ENCODE measurements at regions not wholly inside any gene's neighbourhood (a gene's known extent, or its start where the extent isn't known, plus 50 kb on each side); places are given as distances from the start of the nearest gene placed in this dataset.

DNA sequence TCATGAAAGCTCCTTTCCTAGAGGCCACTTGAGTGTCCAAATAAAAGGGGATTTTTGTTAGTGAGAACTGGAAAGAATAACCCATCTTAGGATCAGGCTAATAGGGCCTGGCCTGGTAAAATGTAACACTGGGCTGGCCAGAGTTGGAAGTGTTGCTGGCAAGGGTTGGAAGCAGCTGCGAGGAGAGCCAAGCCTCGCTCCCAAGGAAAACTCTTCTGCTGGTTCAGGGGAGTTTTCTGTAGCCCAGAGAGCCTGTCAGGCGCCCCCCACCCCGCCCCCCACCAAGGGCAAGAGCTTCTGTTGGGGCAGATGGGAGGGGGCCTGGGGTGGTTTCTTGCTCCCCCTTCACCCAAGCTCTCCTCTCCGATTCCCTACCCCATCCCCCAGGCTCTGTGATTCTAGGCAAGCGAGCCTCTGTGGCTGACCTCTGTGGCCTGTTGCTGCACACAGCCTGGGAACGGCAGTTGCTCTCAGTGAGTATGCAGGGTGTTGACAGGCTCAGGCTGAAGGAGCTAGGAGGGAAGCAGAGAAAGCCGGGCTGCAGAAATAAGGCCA is 547.8 kb downstream of the CCDC171 start:
- no peak overlapping the region for H3K27ac ChIP-seq
- H3K36me3 ChIP-seq (ENCODE audit: insufficient read depth) = no peaks in the 10 kb centered on the region
- H3K9ac ChIP-seq = no peak overlapping the region
- H3K27me3 ChIP-seq (ENCODE audit: insufficient read depth, low read depth) = no peaks in the 10 kb centered on the region
- no peak for TF ChIP-seq CTCF (conservative IDR thresholded peaks at IDR 0.05; ENCODE audit: low read depth, low read length)
- no peaks in the 10 kb centered on the region for H3K79me2 ChIP-seq (ENCODE audit: insufficient read depth, low read depth)
- H3K4me3 ChIP-seq (IDR thresholded peaks at IDR 0.05; ENCODE audit: insufficient read depth, low read depth, low read length) = no peak overlapping the region
- no peak overlapping the region for H3K4me2 ChIP-seq
- H2AFZ ChIP-seq (ENCODE audit: low read depth) = no peak overlapping the region
- H4K20me1 ChIP-seq (ENCODE audit: insufficient read depth) = no peaks in the 10 kb centered on the region
- no peaks in the 10 kb centered on the region for H3K4me1 ChIP-seq (ENCODE audit: low read depth, poor library complexity, severe bottlenecking)

GRCh38 chr9:16102154-16102553 is 549.3 kb downstream of the CCDC171 start:
- Histone ChIP-seq H3K79me2 (ENCODE audit: insufficient read depth, low read depth) (no peaks in the 10 kb centered on the region), H4K20me1 (ENCODE audit: insufficient read depth) (no peaks in the 10 kb centered on the region), H3K27ac (no peak overlapping the region), H3K36me3 (ENCODE audit: insufficient read depth) (no peaks in the 10 kb centered on the region), H3K27me3 (ENCODE audit: insufficient read depth, low read depth) (no peaks in the 10 kb centered on the region), H3K4me3 (IDR thresholded peaks at IDR 0.05; ENCODE audit: insufficient read depth, low read depth, low read length) (no peak overlapping the region), H2AFZ (ENCODE audit: low read depth) (no peak overlapping the region), H3K9ac (no peak overlapping the region), H3K4me2 (no peak overlapping the region), H3K4me1 (ENCODE audit: low read depth, poor library complexity, severe bottlenecking) (no peaks in the 10 kb centered on the region)
- no peak for TF ChIP-seq CTCF (conservative IDR thresholded peaks at IDR 0.05; ENCODE audit: low read depth, low read length)

GRCh38 chr9:16103620-16104397 is 551.0 kb downstream of the CCDC171 start:
- TF ChIP-seq CTCF (conservative IDR thresholded peaks at IDR 0.05; ENCODE audit: low read depth, low read length) = no peak
- no peak overlapping the region for H3K27ac ChIP-seq
- no peaks in the 10 kb centered on the region for H3K36me3 ChIP-seq (ENCODE audit: insufficient read depth)
- H2AFZ ChIP-seq (ENCODE audit: low read depth) = no peak overlapping the region
- H3K4me2 ChIP-seq = no peak overlapping the region
- no peaks in the 10 kb centered on the region for H3K79me2 ChIP-seq (ENCODE audit: insufficient read depth, low read depth)
- H4K20me1 ChIP-seq (ENCODE audit: insufficient read depth) = no peaks in the 10 kb centered on the region
- no peak overlapping the region for H3K9ac ChIP-seq
- H3K4me1 ChIP-seq (ENCODE audit: low read depth, poor library complexity, severe bottlenecking) = no peaks in the 10 kb centered on the region
- no peaks in the 10 kb centered on the region for H3K27me3 ChIP-seq (ENCODE audit: insufficient read depth, low read depth)
- no peak overlapping the region for H3K4me3 ChIP-seq (IDR thresholded peaks at IDR 0.05; ENCODE audit: insufficient read depth, low read depth, low read length)

DNA sequence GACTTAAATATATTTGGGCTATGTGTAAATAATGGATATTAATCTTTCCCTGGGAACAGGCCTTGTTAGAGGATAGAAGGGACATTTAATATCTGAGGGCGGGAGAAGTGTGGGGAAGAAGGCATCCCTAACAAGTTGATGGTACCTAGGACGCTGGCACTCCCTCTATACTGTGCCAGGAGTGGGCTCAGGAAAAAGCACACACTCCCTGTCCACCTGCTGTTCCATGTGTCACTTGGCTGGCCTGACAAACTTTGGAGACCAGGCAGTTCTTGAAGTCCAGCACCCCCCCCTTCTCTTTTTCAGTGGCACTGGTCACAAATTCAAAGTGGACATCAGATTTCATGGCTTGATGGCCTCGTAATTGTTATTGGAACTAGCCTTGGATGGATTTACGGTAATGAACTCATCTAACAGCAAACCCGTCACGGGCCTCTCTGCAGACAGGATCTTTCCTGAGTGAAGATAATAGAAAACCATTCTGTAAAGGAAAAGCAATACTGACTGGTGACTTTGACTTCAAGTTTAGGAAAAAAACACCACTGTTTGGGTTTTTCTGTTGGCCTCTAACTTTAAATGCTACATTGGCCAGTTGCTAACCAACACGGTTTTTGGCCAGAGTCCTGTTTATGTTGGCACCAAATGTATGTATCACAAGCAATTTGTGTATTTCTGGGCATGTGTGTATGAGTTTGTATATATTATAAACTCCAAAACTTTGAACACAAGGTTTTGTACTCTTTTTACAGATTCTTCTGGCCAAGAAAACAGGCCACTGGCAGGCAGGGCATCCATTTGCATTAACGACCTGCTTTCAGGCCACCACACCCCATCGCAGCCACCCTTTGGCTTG is 552.6 kb downstream of the CCDC171 start:
- H3K79me2 ChIP-seq (ENCODE audit: insufficient read depth, low read depth) = no peaks in the 10 kb centered on the region
- no peak overlapping the region for H3K27ac ChIP-seq
- H3K9ac ChIP-seq = no peak overlapping the region
- no peak overlapping the region for H2AFZ ChIP-seq (ENCODE audit: low read depth)
- H3K4me1 ChIP-seq (ENCODE audit: low read depth, poor library complexity, severe bottlenecking) = no peaks in the 10 kb centered on the region
- no peak for TF ChIP-seq CTCF (conservative IDR thresholded peaks at IDR 0.05; ENCODE audit: low read depth, low read length)
- H3K4me3 ChIP-seq (IDR thresholded peaks at IDR 0.05; ENCODE audit: insufficient read depth, low read depth, low read length) = no peak overlapping the region
- no peaks in the 10 kb centered on the region for H4K20me1 ChIP-seq (ENCODE audit: insufficient read depth)
- H3K4me2 ChIP-seq = no peak overlapping the region
- no peaks in the 10 kb centered on the region for H3K36me3 ChIP-seq (ENCODE audit: insufficient read depth)
- H3K27me3 ChIP-seq (ENCODE audit: insufficient read depth, low read depth) = no peaks in the 10 kb centered on the region

Measured in KMS-11 (cell line).